NCI-H128 (cell line): ENCODE measurements at regions not wholly inside any gene's neighbourhood (a gene's known extent, or its start where the extent isn't known, plus 50 kb on each side); places are given as distances from the start of the nearest gene placed in this dataset.
"Not testable (repeated sequence)": the region's sequence is repeated elsewhere in the genome, so short reads cannot be mapped to it uniquely, and the experiment has no call there.

ENCODE experiments used
- DNase-seq: peaks from one replicate; lab custom pipeline; 2025; ENCODE audit not compliant: unreplicated experiment; lab: John Stamatoyannopoulos, UW

- DNase-seq = no peak
Observed at GRCh38 chr2:107743274-107743673, 83.4 kb upstream of the RGPD4 start.

GRCh38 chr2:107745100-107745499 lies 81.6 kb upstream of the RGPD4 start:
- DNase-seq = no peak

- DNase-seq = not testable (repeated sequence)
Observed at GRCh38 chr2:107746552-107747198, 80.0 kb upstream of the RGPD4 start.

GRCh38 chr2:107747199-107747963 lies 79.3 kb upstream of the RGPD4 start:
- DNase-seq = not testable (repeated sequence)

- no peak for DNase-seq
Observed at GRCh38 chr2:107747964-107748583, 78.6 kb upstream of the RGPD4 start.

GRCh38 chr2:107751936-107752335 lies 74.8 kb upstream of the RGPD4 start:
- DNase-seq = no peak

- not testable (repeated sequence) for DNase-seq
Observed at GRCh38 chr2:107753806-107754205, 72.9 kb upstream of the RGPD4 start.

GRCh38 chr2:107757223-107757622 lies 69.5 kb upstream of the RGPD4 start:
- DNase-seq = no peak

- DNase-seq = no peak
Observed at GRCh38 chr2:107760620-107761364, 65.9 kb upstream of the RGPD4 start.

GRCh38 chr2:107772353-107772752 lies 54.3 kb upstream of the RGPD4 start:
- peak; percentile 15 for DNase-seq

- DNase-seq = no peak
Observed at GRCh38 chr2:107775211-107775610, 51.5 kb upstream of the RGPD4 start.

- no peak for DNase-seq
Observed at GRCh38 chr2:107775791-107776190, 50.9 kb upstream of the RGPD4 start.

- no peak for DNase-seq
Observed at GRCh38 chr2:107776362-107776761, 50.3 kb upstream of the RGPD4 start.
